ENCODE measurements at regions not wholly inside any gene's neighbourhood (a gene's known extent, or its start where the extent isn't known, plus 50 kb on each side); places are given as distances from the start of the nearest gene placed in this dataset.
"Not testable (repeated sequence)": the region's sequence is repeated elsewhere in the genome, so short reads cannot be mapped to it uniquely, and the experiment has no call there.

DNA sequence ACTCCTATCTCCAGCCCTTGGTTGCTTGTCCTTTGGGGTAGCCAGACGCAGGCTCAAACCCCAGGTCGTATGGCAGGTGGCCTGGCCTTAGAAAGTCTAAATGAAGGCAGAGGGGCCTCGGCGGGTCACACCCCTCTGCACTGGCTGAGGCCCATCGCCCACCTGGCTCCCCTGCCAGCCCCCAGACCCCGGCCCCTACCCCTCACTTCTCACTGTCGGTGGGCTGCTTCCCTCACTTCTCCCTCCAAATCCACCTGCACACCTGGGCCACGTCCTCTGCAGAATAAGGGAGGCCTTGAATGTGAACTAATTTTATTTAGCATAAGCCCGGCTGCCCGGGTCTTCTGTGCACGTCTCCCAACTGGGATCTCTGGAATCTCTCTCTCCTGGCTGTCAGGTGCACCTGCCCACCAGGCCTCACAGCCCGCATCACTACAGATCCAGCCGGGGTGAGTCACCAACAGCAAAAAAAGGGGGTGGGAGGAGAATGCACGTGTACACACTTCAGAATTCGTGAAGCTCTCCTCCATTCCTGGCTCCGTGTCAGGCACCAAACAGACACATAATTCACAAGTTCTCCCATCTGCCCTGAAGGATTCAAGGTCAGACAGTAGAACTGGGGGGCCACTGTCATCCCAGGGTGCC is 107.5 kb upstream of the SIM2 start:
- no peak for DNase-seq (ENCODE audit: low read depth in 2 of 2)

DNA sequence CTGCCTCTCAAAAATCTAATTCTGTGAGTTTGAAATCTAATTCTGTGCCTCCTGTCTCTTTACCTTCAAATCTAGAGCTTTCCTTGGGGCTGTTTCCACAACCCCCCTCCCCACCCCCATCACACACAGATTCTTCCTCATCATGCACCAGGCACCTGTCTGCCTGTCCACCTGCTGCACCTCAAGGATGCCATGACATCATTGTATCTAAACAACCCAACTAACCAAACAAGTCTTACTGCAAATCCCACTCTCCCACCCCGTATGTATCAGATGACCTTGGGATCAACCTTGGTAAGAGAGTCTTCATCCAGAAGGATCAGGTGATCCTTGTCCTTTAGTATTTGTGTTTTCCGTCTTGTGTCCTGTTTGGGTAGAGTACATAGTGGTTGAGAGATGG is 102.7 kb upstream of the SIM2 start:
- DNase-seq (ENCODE audit: low read depth in 2 of 2), result no peak

- DNase-seq (ENCODE audit: low read depth in 2 of 2), result no peak
Measured at GRCh38 chr21:36601362-36601761, 97.6 kb upstream of the SIM2 start.

- no peak for DNase-seq (ENCODE audit: low read depth in 2 of 2)
Measured at GRCh38 chr21:36602735-36603134, 96.2 kb upstream of the SIM2 start.

GRCh38 chr21:36603221-36603620 is 95.7 kb upstream of the SIM2 start:
- DNase-seq (ENCODE audit: low read depth in 2 of 2), result no peak

- no peak for DNase-seq (ENCODE audit: low read depth in 2 of 2)
Measured at GRCh38 chr21:36605426-36605825, 93.5 kb upstream of the SIM2 start.

DNA sequence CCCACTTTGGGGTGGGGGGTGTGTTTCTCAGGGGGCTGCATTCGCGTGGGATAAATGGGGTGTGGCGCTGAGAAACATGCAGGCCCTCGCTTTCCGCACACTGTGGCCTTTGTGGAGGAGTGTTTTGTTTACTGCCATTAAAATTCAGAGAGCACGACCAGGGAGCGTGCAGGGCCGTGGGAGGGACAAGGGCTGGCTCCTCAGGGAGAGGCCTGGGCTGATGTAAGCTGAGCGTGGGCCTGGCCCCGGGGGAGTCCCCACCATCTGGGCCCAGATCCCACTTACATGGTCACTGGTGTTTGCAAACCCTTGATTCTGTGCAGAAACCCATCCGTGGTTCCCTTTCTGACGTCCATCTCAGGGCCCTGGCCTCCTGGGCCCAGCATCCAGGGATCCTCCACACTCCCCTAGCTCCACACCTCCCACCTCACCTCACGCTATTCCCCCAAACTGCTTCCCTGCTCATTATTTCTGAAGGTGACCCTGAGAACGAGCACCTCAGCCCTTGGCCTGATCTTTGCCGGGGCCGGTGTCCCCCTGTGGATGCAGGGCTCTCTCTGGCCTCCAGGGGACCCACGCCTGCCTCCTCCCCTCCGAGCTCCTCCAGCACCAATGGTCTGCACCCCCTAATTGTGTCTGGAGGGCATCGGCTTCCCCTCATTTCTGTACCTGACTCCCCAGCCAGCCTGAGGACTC is 92.5 kb upstream of the SIM2 start:
- no peak for DNase-seq (ENCODE audit: low read depth in 2 of 2)

DNA sequence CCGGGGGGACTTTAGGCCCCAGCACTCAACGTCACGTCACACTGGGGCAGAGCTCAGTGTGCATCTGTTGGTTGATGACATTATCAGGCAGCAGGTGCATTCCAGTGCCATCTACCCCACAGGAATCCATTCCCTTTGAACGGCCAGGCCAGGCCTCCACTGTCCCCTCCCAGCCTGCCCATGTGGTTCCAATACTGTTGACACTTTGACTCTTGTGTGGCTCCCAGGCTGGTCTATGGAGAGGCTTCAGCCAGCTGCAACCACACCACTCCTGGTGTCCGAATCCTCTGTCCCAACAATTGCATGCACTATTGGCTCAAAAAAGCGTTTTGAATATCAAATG is 92.0 kb upstream of the SIM2 start:
- no peak for DNase-seq (ENCODE audit: low read depth in 2 of 2)

GRCh38 chr21:36608041-36608896 is 90.6 kb upstream of the SIM2 start:
- no peak for DNase-seq (ENCODE audit: low read depth in 2 of 2)

DNA sequence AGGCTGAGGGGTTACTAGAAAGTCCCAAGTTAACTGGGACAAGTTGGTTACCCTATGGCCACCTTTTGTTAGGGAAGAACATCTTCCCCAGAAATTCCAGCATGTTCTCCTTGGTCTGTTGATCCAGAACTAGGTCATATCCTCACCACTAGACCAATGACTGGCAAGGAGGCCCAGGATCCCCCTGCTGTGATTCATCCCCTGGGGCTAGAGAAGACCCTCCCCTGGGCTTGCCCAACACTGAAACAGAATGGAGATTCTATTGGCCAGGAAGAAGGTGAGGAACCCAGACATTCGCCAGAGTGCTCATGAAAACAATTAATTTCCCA is 90.1 kb upstream of the SIM2 start:
- DNase-seq (ENCODE audit: low read depth in 2 of 2), result no peak

DNA sequence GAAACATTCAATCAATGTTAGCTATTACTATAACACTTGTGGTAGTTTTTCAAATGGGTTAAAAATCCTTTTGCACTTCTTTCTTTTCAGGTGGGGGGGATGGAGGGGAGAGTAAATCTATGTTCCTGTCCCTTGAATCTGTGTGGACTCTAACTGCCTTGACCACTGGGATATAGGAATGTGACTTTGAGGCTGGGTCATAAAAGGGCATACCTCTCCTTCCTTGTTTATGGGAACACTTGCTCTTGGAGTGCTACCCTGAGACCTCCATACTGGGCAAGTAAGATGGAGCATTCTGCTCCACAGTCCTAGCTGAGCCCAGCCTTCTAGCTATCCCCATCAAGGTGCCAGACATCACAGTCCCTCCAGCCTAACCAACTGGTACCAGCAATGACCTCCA is 89.3 kb upstream of the SIM2 start:
- DNase-seq (ENCODE audit: low read depth in 2 of 2), result no peak

DNA sequence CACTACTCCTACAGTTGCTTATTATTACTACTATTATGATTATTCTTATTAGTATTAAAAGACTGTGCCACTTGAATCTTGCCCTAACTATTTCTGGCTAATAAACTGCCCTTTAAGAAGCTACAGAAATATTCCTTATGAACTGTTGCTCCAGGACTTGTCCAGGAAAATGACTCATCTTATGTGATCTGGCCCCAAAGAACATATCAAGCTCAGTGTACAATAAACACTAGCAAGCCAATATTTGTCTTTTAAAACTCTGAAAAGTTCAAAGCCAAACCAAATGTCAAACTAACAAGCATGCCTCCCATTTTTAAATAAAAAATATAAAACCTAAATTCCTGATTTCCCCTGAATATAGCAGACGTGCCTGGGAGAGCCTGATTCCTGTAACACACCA is 88.7 kb upstream of the SIM2 start:
- DNase-seq (ENCODE audit: low read depth in 2 of 2), result no peak

- no peak for DNase-seq (ENCODE audit: low read depth in 2 of 2)
Measured at GRCh38 chr21:36610935-36611334, 88.0 kb upstream of the SIM2 start.

DNA sequence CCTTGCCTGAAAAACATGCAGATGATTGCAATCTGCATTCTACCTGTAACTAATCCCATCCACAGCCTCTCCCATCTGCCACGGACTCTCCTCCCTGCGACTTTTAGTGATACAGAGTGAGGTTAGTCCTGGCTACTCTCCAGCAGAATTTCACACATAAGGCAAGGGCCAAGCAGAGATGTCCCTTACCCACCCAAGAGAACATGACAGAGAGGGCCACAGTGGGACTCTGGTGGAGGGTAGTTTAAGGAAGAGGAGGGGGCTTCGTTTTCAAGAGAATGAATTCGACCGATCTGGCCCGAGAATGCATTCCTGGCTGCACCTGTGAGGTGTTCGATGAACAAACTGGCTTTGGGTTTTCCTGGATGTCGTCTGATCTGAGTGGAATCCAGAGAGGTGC is 87.5 kb upstream of the SIM2 start:
- no peak for DNase-seq (ENCODE audit: low read depth in 2 of 2)

- DNase-seq (ENCODE audit: low read depth in 2 of 2), result no peak
Measured at GRCh38 chr21:36613059-36613458, 85.9 kb upstream of the SIM2 start.

DNA sequence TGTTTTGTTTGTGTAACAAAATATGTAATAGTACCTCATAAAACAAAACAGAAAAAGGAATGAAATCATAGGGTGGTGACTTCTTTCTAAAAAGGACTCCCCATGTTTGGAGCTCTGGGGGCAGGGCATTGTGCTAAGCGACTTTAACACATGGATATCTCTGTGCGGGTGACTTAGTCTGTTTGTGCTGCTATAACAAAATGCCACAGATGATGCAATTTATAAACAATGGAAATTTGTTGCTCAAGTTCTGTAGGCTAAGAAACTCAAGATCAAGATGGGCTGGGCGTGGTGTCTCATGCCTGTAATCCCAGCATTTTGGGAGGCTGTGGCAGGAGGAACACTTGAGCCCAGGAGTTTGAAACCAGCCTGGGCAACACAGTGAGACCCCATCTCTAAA is 85.4 kb upstream of the SIM2 start:
- DNase-seq (ENCODE audit: low read depth in 2 of 2), result no peak

DNA sequence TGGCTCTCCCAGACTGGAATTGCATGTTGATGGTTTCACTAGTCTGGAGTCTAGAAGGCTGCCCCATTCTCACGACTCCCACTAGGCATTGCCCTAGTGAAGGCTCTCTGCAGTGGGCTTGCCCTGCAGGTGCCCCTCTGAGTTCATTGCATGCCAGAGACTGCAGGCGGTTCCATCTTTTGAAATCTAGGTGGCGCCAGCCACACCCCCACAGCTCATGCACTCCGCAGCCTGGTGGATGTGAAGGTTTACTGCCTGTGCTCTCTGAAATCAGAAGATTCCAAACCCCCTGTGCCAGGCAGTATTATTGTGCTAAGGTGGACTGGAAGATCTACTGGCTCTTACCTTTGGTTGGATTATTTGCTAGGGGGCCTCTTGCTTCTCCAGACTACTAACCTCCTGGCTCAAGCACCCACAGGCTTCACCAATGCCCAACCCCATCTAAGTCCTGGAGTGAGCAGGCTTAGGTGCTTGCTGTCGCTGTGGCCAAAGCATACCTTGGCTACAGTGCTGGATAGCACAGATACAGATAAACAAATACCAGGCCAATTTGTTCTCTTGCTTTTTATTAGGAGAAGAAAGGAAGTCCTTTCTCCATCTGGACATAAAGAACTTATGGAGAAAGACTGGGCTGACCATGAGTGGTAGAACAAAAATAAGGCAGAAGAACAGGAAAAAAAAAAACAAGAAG is 83.5 kb upstream of the SIM2 start:
- no peak for DNase-seq (ENCODE audit: low read depth in 2 of 2)

DNA sequence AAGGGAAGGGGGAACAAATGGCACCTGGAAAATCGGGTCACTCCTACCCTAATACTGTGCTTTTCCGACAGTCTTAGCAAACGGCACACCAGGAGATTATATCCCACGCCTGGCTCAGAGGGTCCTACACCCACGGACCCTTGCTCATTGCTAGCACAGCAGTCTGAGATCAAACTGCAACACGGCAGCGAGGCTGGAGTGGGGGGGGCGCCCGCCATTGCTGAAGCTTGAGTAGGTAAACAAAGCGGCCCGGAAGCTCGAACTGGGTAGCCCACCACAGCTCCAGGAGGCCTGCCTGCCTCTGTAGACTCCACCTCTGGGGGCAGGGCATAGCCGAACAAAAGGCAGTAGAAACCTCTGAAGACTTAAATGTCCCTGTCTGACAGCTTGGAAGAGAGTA is 82.1 kb upstream of the SIM2 start:
- not testable (repeated sequence) for DNase-seq (ENCODE audit: low read depth in 2 of 2)

- not testable (repeated sequence) for DNase-seq (ENCODE audit: low read depth in 2 of 2)
Measured at GRCh38 chr21:36621794-36622193, 77.1 kb upstream of the SIM2 start.

GRCh38 chr21:36624105-36624504 is 74.8 kb upstream of the SIM2 start:
- DNase-seq (ENCODE audit: low read depth in 2 of 2), result no peak

DNA sequence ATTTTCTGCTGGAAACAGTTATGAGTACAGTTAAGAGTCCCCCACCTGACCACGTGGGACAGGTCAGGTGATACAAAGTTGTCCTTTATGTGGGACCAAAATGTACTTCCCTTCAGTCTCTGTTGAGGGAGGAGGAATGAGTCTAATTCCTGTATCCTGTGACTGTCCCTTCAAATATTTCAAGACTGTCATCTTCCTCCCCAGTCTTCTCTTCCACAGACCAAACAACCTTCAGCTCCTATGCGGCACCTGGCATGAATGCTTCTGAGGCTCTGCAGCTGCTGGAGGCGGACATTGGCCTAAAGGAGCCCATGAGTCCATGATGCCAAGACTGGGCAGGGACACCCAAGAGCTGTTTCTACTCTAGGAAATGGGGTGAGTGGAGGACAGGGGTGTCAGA is 72.1 kb upstream of the SIM2 start:
- DNase-seq (ENCODE audit: low read depth in 2 of 2), result no peak

GRCh38 chr21:36627242-36627641 is 71.7 kb upstream of the SIM2 start:
- no peak for DNase-seq (ENCODE audit: low read depth in 2 of 2)

GRCh38 chr21:36628106-36628505 is 70.8 kb upstream of the SIM2 start:
- no peak for DNase-seq (ENCODE audit: low read depth in 2 of 2)
